ENCODE measurements at regions not wholly inside any gene's neighbourhood (a gene's known extent, or its start where the extent isn't known, plus 50 kb on each side); places are given as distances from the start of the nearest gene placed in this dataset.
A peak's percentile ranks its signal among the peaks of the same experiment; 100 is the strongest.

DNA sequence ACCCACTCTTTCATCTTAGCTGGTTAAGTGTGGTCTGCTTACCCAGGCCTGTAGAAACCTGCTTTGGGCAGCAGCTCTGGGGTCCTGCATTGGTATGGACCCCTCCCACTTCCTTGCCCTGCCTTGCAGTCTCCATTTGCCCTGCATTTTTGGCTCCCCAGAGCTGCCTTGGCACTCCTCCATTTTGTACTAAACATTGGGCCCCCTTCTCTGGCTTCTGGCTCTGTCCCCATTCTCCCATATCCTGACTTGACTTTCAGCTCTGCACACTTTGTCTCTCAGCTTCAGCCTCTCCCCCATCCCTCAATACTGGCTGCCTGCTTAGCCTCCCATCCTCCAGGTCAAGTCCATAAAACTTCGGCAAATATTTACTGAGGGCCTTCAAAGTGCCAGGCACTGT lies 145.5 kb upstream of the PELI1 start:
- WGBS (ENCODE audit: insufficient coverage), result 100% methylated on average over 1 of the region's 1 CpG
- Mint-ChIP-seq H3K27me3 (peaks cover 5% of the 10 kb centered on the region), H3K4me1 (no peaks in the 10 kb centered on the region), H3K27ac (no peak overlapping the region), H3K9me3 (ENCODE audit: insufficient read depth) (no peaks in the 10 kb centered on the region), H3K4me3 (no peak overlapping the region)
- Histone ChIP-seq H3K9me3 (ENCODE audit: control extremely low read depth in 1 of 3, control insufficient read depth in 2 of 3, insufficient read depth in 1 of 3, low read length in 2 of 3) (no peaks in the 10 kb centered on the region), H3K36me3 (replicated peaks in 1 of 2; ENCODE audit: control extremely low read depth in 1 of 2, control insufficient read depth in 1 of 2, extremely low read depth in 1 of 2, insufficient read depth in 2 of 2, low read length in 1 of 2) (no peaks in the 10 kb centered on the region), H3K4me3 (ENCODE audit: control extremely low read depth in 1 of 5, extremely low read depth in 1 of 5, insufficient read depth in 1 of 5, low read depth in 2 of 5, low read length in 4 of 5) (no peak overlapping the region), H3K4me2 (replicated peaks; ENCODE audit: low read depth, low read length, poor library complexity, severe bottlenecking) (no peak overlapping the region), H3K79me2 (ENCODE audit: control insufficient read depth, insufficient read depth, low read length) (no peaks in the 10 kb centered on the region), H4K20me1 (ENCODE audit: control insufficient read depth, insufficient read depth, low read length, poor library complexity, severe bottlenecking) (no peaks in the 10 kb centered on the region), H2AFZ (ENCODE audit: insufficient read depth, low read depth, low read length, poor library complexity, severe bottlenecking) (no peak overlapping the region), H3K27me3 (replicated peaks in 1 of 4; ENCODE audit: control extremely low read depth in 1 of 4, control insufficient read depth in 3 of 4, insufficient read depth in 4 of 4, low read length in 3 of 4) (no peaks in the 10 kb centered on the region), H3K27ac (ENCODE audit: low read length in 2 of 2) (no peak overlapping the region), H3K9ac (ENCODE audit: low read length) (no peak overlapping the region), H3K4me1 (ENCODE audit: control insufficient read depth in 2 of 2, insufficient read depth in 2 of 2, low read length in 2 of 2) (no peaks in the 10 kb centered on the region)
- POLR2A ChIA-PET, result interaction anchor here (0.5 to 0.7 kb wide), 2 partner anchors 234 to 728 kb away, joined by 4 to 5 read pairs; partner anchors contain the start of gene AFTPH
- ATAC-seq (ENCODE audit: low read depth) (no peak), DNase-seq (no peak)
- CTCF ChIA-PET, result no interaction called here
- no peak for TF ChIP-seq EZH2 (IDR thresholded peaks at IDR 0.05; ENCODE audit: borderline replicate concordance, insufficient read depth, low read depth, low read length, poor library complexity, severe bottlenecking)
- TF ChIP-seq, protein P1, sequence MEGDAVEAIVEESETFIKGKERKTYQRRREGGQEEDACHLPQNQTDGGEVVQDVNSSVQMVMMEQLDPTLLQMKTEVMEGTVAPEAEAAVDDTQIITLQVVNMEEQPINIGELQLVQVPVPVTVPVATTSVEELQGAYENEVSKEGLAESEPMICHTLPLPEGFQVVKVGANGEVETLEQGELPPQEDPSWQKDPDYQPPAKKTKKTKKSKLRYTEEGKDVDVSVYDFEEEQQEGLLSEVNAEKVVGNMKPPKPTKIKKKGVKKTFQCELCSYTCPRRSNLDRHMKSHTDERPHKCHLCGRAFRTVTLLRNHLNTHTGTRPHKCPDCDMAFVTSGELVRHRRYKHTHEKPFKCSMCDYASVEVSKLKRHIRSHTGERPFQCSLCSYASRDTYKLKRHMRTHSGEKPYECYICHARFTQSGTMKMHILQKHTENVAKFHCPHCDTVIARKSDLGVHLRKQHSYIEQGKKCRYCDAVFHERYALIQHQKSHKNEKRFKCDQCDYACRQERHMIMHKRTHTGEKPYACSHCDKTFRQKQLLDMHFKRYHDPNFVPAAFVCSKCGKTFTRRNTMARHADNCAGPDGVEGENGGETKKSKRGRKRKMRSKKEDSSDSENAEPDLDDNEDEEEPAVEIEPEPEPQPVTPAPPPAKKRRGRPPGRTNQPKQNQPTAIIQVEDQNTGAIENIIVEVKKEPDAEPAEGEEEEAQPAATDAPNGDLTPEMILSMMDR (IDR thresholded peaks at IDR 0.05), result no peak
- intact Hi-C loops (cut with micrococcal nuclease), result no loop called here

DNA sequence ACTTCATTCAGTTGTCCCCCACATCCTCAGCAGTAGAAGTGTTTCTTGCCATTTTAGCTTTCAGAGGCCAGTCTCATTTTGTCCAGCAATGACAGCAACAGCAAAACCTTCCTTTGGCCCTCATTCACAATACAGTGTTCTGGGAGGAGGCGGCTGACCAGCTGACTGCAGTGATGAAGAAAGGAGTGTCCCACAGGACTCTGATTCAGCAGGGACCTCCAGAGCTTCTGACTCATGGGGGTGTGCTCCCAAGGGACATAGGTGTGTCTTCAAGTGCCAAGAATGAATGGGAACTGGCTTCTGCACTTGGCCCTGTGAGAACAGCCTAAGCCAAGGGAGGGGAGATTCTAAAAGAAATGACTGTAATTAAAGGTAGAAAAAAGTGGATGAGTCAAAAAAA lies 147.0 kb upstream of the PELI1 start:
- H3K9me3 Mint-ChIP-seq (ENCODE audit: insufficient read depth), result no peaks in the 10 kb centered on the region

More for the DNA sequence above, 147.0 kb upstream of the PELI1 start:
- intact Hi-C loops (cut with micrococcal nuclease), result no loop called here
- H4K20me1 ChIP-seq (ENCODE audit: control insufficient read depth, insufficient read depth, low read length, poor library complexity, severe bottlenecking), result no peaks in the 10 kb centered on the region
- ATAC-seq (ENCODE audit: low read depth), result peak; percentile 31
- POLR2A ChIA-PET, result no interaction called here
- H3K4me3 Mint-ChIP-seq, result no peak overlapping the region
- no peaks in the 10 kb centered on the region for H3K4me1 ChIP-seq (ENCODE audit: control insufficient read depth in 2 of 2, insufficient read depth in 2 of 2, low read length in 2 of 2)
- no peaks in the 10 kb centered on the region for H3K79me2 ChIP-seq (ENCODE audit: control insufficient read depth, insufficient read depth, low read length)
- H3K36me3 ChIP-seq (replicated peaks in 1 of 2; ENCODE audit: control extremely low read depth in 1 of 2, control insufficient read depth in 1 of 2, extremely low read depth in 1 of 2, insufficient read depth in 2 of 2, low read length in 1 of 2), result no peaks in the 10 kb centered on the region
- no peak for DNase-seq
- no peak overlapping the region for H2AFZ ChIP-seq (ENCODE audit: insufficient read depth, low read depth, low read length, poor library complexity, severe bottlenecking)
- no peak overlapping the region for H3K27ac ChIP-seq (ENCODE audit: low read length in 2 of 2)
- no peak overlapping the region for H3K9ac ChIP-seq (ENCODE audit: low read length)
- peaks cover 11% of the 10 kb centered on the region for H3K27me3 Mint-ChIP-seq
- no peak overlapping the region for H3K4me3 ChIP-seq (ENCODE audit: control extremely low read depth in 1 of 5, extremely low read depth in 1 of 5, insufficient read depth in 1 of 5, low read depth in 2 of 5, low read length in 4 of 5)
- no peak overlapping the region for H3K27ac Mint-ChIP-seq
- TF ChIP-seq, protein P1 (IDR thresholded peaks at IDR 0.05), result no peak
- no peak for TF ChIP-seq EZH2 (IDR thresholded peaks at IDR 0.05; ENCODE audit: borderline replicate concordance, insufficient read depth, low read depth, low read length, poor library complexity, severe bottlenecking)
- no CpG with 5 or more reads among the region's 1 CpG for WGBS (ENCODE audit: insufficient coverage)
- no peaks in the 10 kb centered on the region for H3K27me3 ChIP-seq (replicated peaks in 1 of 4; ENCODE audit: control extremely low read depth in 1 of 4, control insufficient read depth in 3 of 4, insufficient read depth in 4 of 4, low read length in 3 of 4)
- CTCF ChIA-PET, result interaction anchor here (0.9 kb wide), 1 partner anchor 22 kb away, joined by 3 read pairs; no protein-coding TSS in a partner anchor
- peaks cover 2% of the 10 kb centered on the region for H3K4me1 Mint-ChIP-seq
- H3K4me2 ChIP-seq (replicated peaks; ENCODE audit: low read depth, low read length, poor library complexity, severe bottlenecking), result no peak overlapping the region
- no peaks in the 10 kb centered on the region for H3K9me3 ChIP-seq (ENCODE audit: control extremely low read depth in 1 of 3, control insufficient read depth in 2 of 3, insufficient read depth in 1 of 3, low read length in 2 of 3)

All from B cell (primary cell).